H1 (cell line): ENCODE measurements at regions not wholly inside any gene's neighbourhood (a gene's known extent, or its start where the extent isn't known, plus 50 kb on each side); places are given as distances from the start of the nearest gene placed in this dataset.

Experiments used
- CTCF ChIA-PET: fragments of 300-600 bp; sonication (Branson Sonifier 250); formaldehyde crosslinking; loops from one replicate; lab custom pipeline; 2021; ENCODE audit not compliant: partially characterized antibody; lab: Charles Lee
- POLR2A ChIA-PET: fragments of 300-600 bp; sonication (Branson Sonifier 250); formaldehyde crosslinking; loops from one replicate; lab custom pipeline; 2021; ENCODE audit warnings: inconsistent platforms; ENCODE audit not compliant: partially characterized antibody; lab: Charles Lee
- DNase-seq, 2 experiments: peaks; one replicate each; pipeline versions ENCODE4 v3.0.0 to v3.0.0-alpha.2; 2010 to 2022; ENCODE audit warnings: low spot score in 2 of 2, low read depth in 1 of 2, mixed read lengths in 1 of 2
- FAIRE-seq: peaks from 2 replicates; lab custom pipeline; 2011; peaks lifted over from hg19 to GRCh38; lab: Jason Lieb, UNC
- H2AFZ ChIP-seq: 2 replicates; pipeline ENCODE4 v1.8.1; 2012; ENCODE audit warnings: low read length, inconsistent platforms
- H2AK5ac ChIP-seq: 2 replicates; pipeline ENCODE4 v1.6.1; 2013; ENCODE audit warnings: low read depth, low read length
- H2BK120ac ChIP-seq: replicated peaks from 2 replicates; pipeline ENCODE3; 2013; ENCODE audit warnings: low read depth, low read length, inconsistent platforms
- H2BK12ac ChIP-seq: 2 replicates; pipeline ENCODE4 v1.6.1; 2013; ENCODE audit warnings: low read depth, low read length
- H2BK15ac ChIP-seq: 2 replicates; pipeline ENCODE4 v1.6.1; 2013; ENCODE audit warnings: low read length
- H2BK20ac ChIP-seq: 2 replicates; pipeline ENCODE4 v1.6.1; 2013; ENCODE audit warnings: low read length
- H2BK5ac ChIP-seq: 2 replicates; pipeline ENCODE4 v1.6.1; 2013; ENCODE audit warnings: low read depth, low read length
- H3K14ac ChIP-seq: 2 replicates; pipeline ENCODE4 v1.6.1; 2013; ENCODE audit warnings: inconsistent platforms; ENCODE audit not compliant: insufficient read length
- H3K18ac ChIP-seq: 2 replicates; pipeline ENCODE4 v1.6.1; 2013; ENCODE audit warnings: low read length; ENCODE audit errors: extremely low read depth
- H3K23ac ChIP-seq: 2 replicates; pipeline ENCODE4 v1.6.1; 2013; ENCODE audit warnings: inconsistent platforms; ENCODE audit not compliant: insufficient read length
- H3K23me2 ChIP-seq: 2 replicates; pipeline ENCODE4 v1.6.1; 2013; ENCODE audit warnings: low read depth, low read length
- H3K27ac ChIP-seq: 2 replicates; pipeline ENCODE4 v1.6.1; 2011; ENCODE audit warnings: low read depth, low read length, inconsistent platforms
- H3K27me3 ChIP-seq, 4 experiments: replicated peaks in 1 of 4; 1 replicate in 1 of 4; 2 replicates in 3 of 4; pipeline versions ENCODE4 v1.6.1 to v1.8.1; 2011 to 2013; ENCODE audit warnings: low read length in 3 of 4, mild to moderate bottlenecking in 3 of 4, inconsistent platforms in 2 of 4, mixed read lengths in 2 of 4, moderate library complexity in 1 of 4; ENCODE audit not compliant: control insufficient read depth in 3 of 4, insufficient read depth in 3 of 4; ENCODE audit errors: extremely low read depth in 1 of 4
- H3K36me3 ChIP-seq, 4 experiments: 2 replicates each; pipeline versions ENCODE4 v1.6.1 to v1.8.1; 2011 to 2013; ENCODE audit warnings: mild to moderate bottlenecking in 4 of 4, low read length in 3 of 4, moderate library complexity in 2 of 4, control low read depth in 1 of 4, inconsistent platforms in 1 of 4; ENCODE audit not compliant: insufficient read depth in 4 of 4, control insufficient read depth in 2 of 4
- H3K4ac ChIP-seq: replicated peaks from 2 replicates; pipeline ENCODE3; 2013; ENCODE audit warnings: low read length, low read depth, mixed read lengths, inconsistent platforms; ENCODE audit not compliant: insufficient read length
- H3K4me1 ChIP-seq, 4 experiments: replicated peaks in 1 of 4; 1 replicate in 1 of 4; 2 replicates in 3 of 4; pipeline versions ENCODE4 v1.6.1 to v1.8.1; 2011 to 2013; ENCODE audit warnings: low read length in 3 of 4, inconsistent platforms in 2 of 4, mixed read lengths in 1 of 4; ENCODE audit not compliant: insufficient read depth in 4 of 4, control insufficient read depth in 3 of 4
- H3K4me2 ChIP-seq, 2 experiments: 2 replicates each; pipeline versions ENCODE4 v1.6.1 to v1.8.1; 2011 to 2013; ENCODE audit warnings: low read depth in 2 of 2, low read length in 2 of 2, control low read depth in 1 of 2, inconsistent platforms in 1 of 2, mild to moderate bottlenecking in 1 of 2; ENCODE audit not compliant: insufficient read depth in 1 of 2
- H3K4me3 ChIP-seq, 4 experiments: fragments of 200-600, 300-600 bp in 1 of 4; sonication (generic), shearing (Covaris generic), sonication (Bioruptor Twin) in 1 of 4; 2 replicates each; pipeline versions ENCODE4 v1.5.1 to v1.8.1; 2011 to 2016; ENCODE audit warnings: low read length in 4 of 4, low read depth in 3 of 4, control low read depth in 2 of 4, inconsistent platforms in 2 of 4, mild to moderate bottlenecking in 2 of 4, mixed read lengths in 1 of 4, moderate library complexity in 1 of 4; ENCODE audit not compliant: insufficient read depth in 2 of 4; ENCODE audit errors: extremely low read depth in 1 of 4
- H3K56ac ChIP-seq: replicated peaks from 2 replicates; pipeline ENCODE3; 2013; ENCODE audit warnings: low read depth, mild to moderate bottlenecking, mixed read lengths, low read length, inconsistent platforms; ENCODE audit not compliant: insufficient read length
- H3K79me1 ChIP-seq: 2 replicates; pipeline ENCODE4 v1.6.1; 2013; ENCODE audit warnings: low read depth, low read length, control low read depth
- H3K79me2 ChIP-seq, 2 experiments: 2 replicates each; pipeline versions ENCODE4 v1.6.1 to v1.8.1; 2012 to 2013; ENCODE audit warnings: low read length in 2 of 2, mild to moderate bottlenecking in 2 of 2, inconsistent platforms in 1 of 2; ENCODE audit not compliant: insufficient read depth in 2 of 2, control insufficient read depth in 1 of 2
- H3K9ac ChIP-seq, 4 experiments: replicated peaks in 1 of 4; 1 replicate in 1 of 4; 2 replicates in 3 of 4; pipeline versions ENCODE4 v1.6.1 to v1.8.1; 2011 to 2013; ENCODE audit warnings: low read depth in 3 of 4, low read length in 3 of 4, control low read depth in 2 of 4, mild to moderate bottlenecking in 2 of 4, moderate library complexity in 2 of 4, inconsistent platforms in 1 of 4; ENCODE audit errors: extremely low read depth in 1 of 4
- H3K9me3 ChIP-seq, 2 experiments: 2 replicates each; pipeline versions ENCODE4 v1.6.1 to v1.8.1; 2012 to 2013; ENCODE audit warnings: mild to moderate bottlenecking in 2 of 2, moderate library complexity in 2 of 2, control low read depth in 1 of 2, inconsistent platforms in 1 of 2, low read depth in 1 of 2, low read length in 1 of 2, mixed read lengths in 1 of 2; ENCODE audit not compliant: insufficient read depth in 2 of 2
- H4K20me1 ChIP-seq, 2 experiments: replicated peaks in 1 of 2; 2 replicates each; pipeline versions ENCODE3 to v1.8.1; 2011 to 2013; ENCODE audit warnings: inconsistent platforms in 2 of 2, low read length in 2 of 2, mild to moderate bottlenecking in 1 of 2; ENCODE audit not compliant: insufficient read depth in 2 of 2, control insufficient read depth in 1 of 2
- H4K5ac ChIP-seq: 2 replicates; pipeline ENCODE4 v1.6.1; 2013; ENCODE audit warnings: low read length, low read depth, mixed read lengths, inconsistent platforms; ENCODE audit not compliant: insufficient read length
- H4K8ac ChIP-seq: 2 replicates; pipeline ENCODE4 v1.8.0; 2013; ENCODE audit warnings: mild to moderate bottlenecking, moderate library complexity, low read length, inconsistent platforms; ENCODE audit not compliant: insufficient read depth; ENCODE audit errors: extremely low read depth
- H4K91ac ChIP-seq: replicated peaks from 2 replicates; pipeline ENCODE3; 2013; ENCODE audit warnings: low read length, mixed read lengths, inconsistent platforms; ENCODE audit not compliant: insufficient read length
- WGBS, 2 experiments: shearing (Covaris generic) in 1 of 2; methylation state at CpG; one replicate each; pipeline versions ENCODE4 v1.1.6 to v1.1.7; 2013 to 2015; ENCODE audit warnings: low lambda C conversion rate in 2 of 2, mixed read lengths in 2 of 2, inconsistent platforms in 1 of 2, low coverage in 1 of 2, missing lambda C conversion rate in 1 of 2; ENCODE audit not compliant: insufficient replicate concordance in 2 of 2, insufficient coverage in 1 of 2, insufficient read length in 1 of 2; ENCODE audit errors: extremely low coverage in 1 of 2, missing lambda C conversion rate in 1 of 2; 5-methylcytosine and 5-hydroxymethylcytosine counted together
- TF ChIP-seq, protein P1 (sequence below): IDR thresholded peaks from 2 replicates; pipeline ENCODE4 v1.6.1; 2011; ENCODE audit warnings: low read depth, mild to moderate bottlenecking, low read length; ENCODE audit not compliant: insufficient read depth

- no peak for FAIRE-seq
- Histone ChIP-seq H3K79me1 (peaks cover 2% of the 10 kb centered on the region; the same call in 1 of the 2 replicates), H2BK120ac (no peak overlapping the region), H3K79me2 (no peaks in the 10 kb centered on the region), H2BK5ac (no peak overlapping the region), H2BK20ac (no peak overlapping the region), H3K14ac (no peak overlapping the region), H3K27ac (no peak overlapping the region), H3K18ac (no peak overlapping the region), H3K36me3 (no peaks in the 10 kb centered on the region), H3K4me3 (no peak overlapping the region), H3K9ac (no peak overlapping the region), H4K20me1 (no peaks in the 10 kb centered on the region), H4K5ac (no peak overlapping the region), H3K56ac (no peak overlapping the region), H3K4me2 (no peak overlapping the region), H3K27me3 (no peaks in the 10 kb centered on the region), H3K23me2 (no peaks in the 10 kb centered on the region), H2BK15ac (no peak overlapping the region), H3K23ac (no peak overlapping the region), H3K9me3 (no peaks in the 10 kb centered on the region), H2AK5ac (no peak overlapping the region), H2AFZ (no peak overlapping the region), H4K8ac (no peak overlapping the region), H3K4me1 (peaks cover 0 to 3% (median 0%) of the 10 kb centered on the region in 4 experiments; a peak in 1 of 7 replicates), H2BK12ac (no peak overlapping the region), H3K4ac (no peak overlapping the region), H4K91ac (no peak overlapping the region)
- no peak for DNase-seq
- POLR2A ChIA-PET = no interaction called here
- TF ChIP-seq, protein P1, sequence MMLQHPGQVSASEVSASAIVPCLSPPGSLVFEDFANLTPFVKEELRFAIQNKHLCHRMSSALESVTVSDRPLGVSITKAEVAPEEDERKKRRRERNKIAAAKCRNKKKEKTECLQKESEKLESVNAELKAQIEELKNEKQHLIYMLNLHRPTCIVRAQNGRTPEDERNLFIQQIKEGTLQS = no peak
- 81% methylated on average over 1 of the region's 1 CpG; no CpG with 5 or more reads in 1 of the 2 experiments for WGBS, 2 experiments
- CTCF ChIA-PET = interaction anchor here (0.8 to 1.7 kb wide), 4 partner anchors 8 to 35 kb away, joined by 3 to 5 read pairs (median 4); no protein-coding TSS in a partner anchor
Observed at GRCh38 chr13:99063952-99064351, 86.1 kb upstream of the DOCK9 start.
